ENCODE measurements at regions not wholly inside any gene's neighbourhood (a gene's known extent, or its start where the extent isn't known, plus 50 kb on each side); places are given as distances from the start of the nearest gene placed in this dataset.

DNA sequence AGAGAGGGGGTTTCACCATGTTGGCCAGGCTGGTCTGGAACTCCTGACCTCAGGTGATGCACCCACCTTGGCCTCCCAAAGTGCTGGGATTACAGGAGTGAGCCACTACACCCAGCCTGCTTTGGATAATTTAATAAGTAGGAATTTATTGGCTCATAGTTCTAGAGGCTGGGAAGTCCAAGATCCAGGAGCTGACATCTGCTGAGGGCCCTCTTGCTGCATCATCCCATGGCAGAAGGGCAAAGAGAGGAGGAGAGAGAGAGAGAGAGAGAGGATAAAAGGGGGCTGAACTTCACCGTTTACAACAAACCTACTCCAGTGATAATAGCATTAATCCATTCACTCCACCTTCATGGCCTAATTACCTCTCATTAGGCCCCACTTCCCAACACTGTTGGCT is 62.0 kb upstream of the HES1 start:
- TF ChIP-seq CTCF (conservative IDR thresholded peaks at IDR 0.05), result no peak
- no CpG with 5 or more reads among the region's 1 CpG for WGBS (ENCODE audit: extremely low coverage, insufficient read length, low lambda C conversion rate)
- H3K4me3 Mint-ChIP-seq, result no peak overlapping the region
- H3K4me2 ChIP-seq (ENCODE audit: insufficient read depth, insufficient read length, low read length), result no peak overlapping the region
- no peak overlapping the region for H3K27ac ChIP-seq (ENCODE audit: insufficient read length, low read depth, low read length)
- no peak overlapping the region for H2BK12ac ChIP-seq (ENCODE audit: insufficient read length, low read depth, low read length)
- peaks cover 8 to 17% of the 10 kb centered on the region in 2 experiments for H3K9me3 Mint-ChIP-seq
- no peak overlapping the region for H2AK5ac ChIP-seq (ENCODE audit: insufficient read length, low read length)
- H4K20me1 ChIP-seq (ENCODE audit: control insufficient read depth, insufficient read depth, insufficient read length), result peaks cover 3% of the 10 kb centered on the region
- peaks cover 46% of the 10 kb centered on the region for H3K27me3 Mint-ChIP-seq (ENCODE audit: low read depth)
- H2BK20ac ChIP-seq (ENCODE audit: low read depth, low read length, poor library complexity, severe bottlenecking), result no peak overlapping the region
- no peaks in the 10 kb centered on the region for H3K23me2 ChIP-seq (ENCODE audit: insufficient read length, low read depth, low read length, poor library complexity, severe bottlenecking)
- H2BK15ac ChIP-seq (ENCODE audit: low read depth, low read length), result no peak overlapping the region
- H2BK120ac ChIP-seq (ENCODE audit: low read depth, low read length, poor library complexity, severe bottlenecking), result no peak overlapping the region
- no peak overlapping the region for H3K14ac ChIP-seq (ENCODE audit: insufficient read depth, low read length)
- no peak for DNase-seq
- peaks cover 4% of the 10 kb centered on the region; the same call in 1 of the 2 replicates for H3K27me3 ChIP-seq (ENCODE audit: insufficient read depth, low read length)
- H3K4me1 ChIP-seq (ENCODE audit: insufficient read depth, low read length), result no peaks in the 10 kb centered on the region
- H3K36me3 Mint-ChIP-seq (ENCODE audit: insufficient read depth in 1 of 3, low read depth in 3 of 3), result peaks cover 0 to 11% (median 5%) of the 10 kb centered on the region in 3 experiments; a peak in 3 of 7 replicates
- H3K56ac ChIP-seq (ENCODE audit: insufficient read length, low read depth, low read length), result no peak overlapping the region
- no peak overlapping the region for H2BK5ac ChIP-seq (ENCODE audit: insufficient read length, low read length)
- no peaks in the 10 kb centered on the region for H3K79me2 ChIP-seq (ENCODE audit: insufficient read depth, low read length)
- H3K79me1 ChIP-seq (ENCODE audit: insufficient read depth, low read depth, low read length, poor library complexity, severe bottlenecking), result no peaks in the 10 kb centered on the region
- H3K18ac ChIP-seq (ENCODE audit: insufficient read length, low read depth, low read length), result no peak overlapping the region
- H3K23ac ChIP-seq (ENCODE audit: insufficient read length, low read depth, low read length), result no peak overlapping the region
- no peak overlapping the region for H3K4ac ChIP-seq (ENCODE audit: low read depth, low read length)
- H3K9me3 ChIP-seq (ENCODE audit: control insufficient read depth, low read depth, low read length), result no peaks in the 10 kb centered on the region
- peaks cover 14 to 17% of the 10 kb centered on the region in 2 experiments for H3K4me1 Mint-ChIP-seq
- H3K9ac ChIP-seq (ENCODE audit: extremely low read depth, insufficient read length, low read length), result no peak overlapping the region
- H4K91ac ChIP-seq (ENCODE audit: insufficient read length, low read depth, low read length), result no peak overlapping the region
- no peak overlapping the region for H4K8ac ChIP-seq (replicated peaks; ENCODE audit: insufficient read length, low read depth, low read length)
- no peak overlapping the region for H2AFZ ChIP-seq (ENCODE audit: low read length)
- H3K27ac Mint-ChIP-seq, result no peak overlapping the region
- no peak overlapping the region for H4K5ac ChIP-seq (ENCODE audit: insufficient read length, low read depth, low read length)
- no peak overlapping the region for H3T11ph ChIP-seq (ENCODE audit: low read length)

Measured in H9 (cell line).